WERI-Rb-1 (cell line): ENCODE measurements at regions not wholly inside any gene's neighbourhood (a gene's known extent, or its start where the extent isn't known, plus 50 kb on each side); places are given as distances from the start of the nearest gene placed in this dataset.

ENCODE experiments used
- DNase-seq: peaks from one replicate; pipeline ENCODE4 v3.0.0-alpha.2; 2020
- H3K27ac ChIP-seq: fragments of 250-450 bp; sonication (Bioruptor Pico); 2 replicates; pipeline ENCODE4 v1.5.1; 2020; ENCODE audit warnings: mild to moderate bottlenecking, moderate library complexity
- H3K27me3 ChIP-seq: fragments of 250-450 bp; sonication (Bioruptor Pico); 2 replicates; pipeline ENCODE4 v1.5.1; 2021; ENCODE audit warnings: mild to moderate bottlenecking, low read depth, moderate library complexity; ENCODE audit not compliant: insufficient read depth, severe bottlenecking
- H3K36me3 ChIP-seq: fragments of 250-450 bp; sonication (Bioruptor Pico); 2 replicates; pipeline ENCODE4 v1.5.1; 2020; ENCODE audit warnings: mild to moderate bottlenecking, moderate library complexity
- H3K4me3 ChIP-seq: 2 replicates; pipeline ENCODE4 v1.5.1; 2011; ENCODE audit warnings: low read depth, mild to moderate bottlenecking, control low read depth, low read length
- H3K9me3 ChIP-seq: fragments of 250-450 bp; sonication (Bioruptor Pico); 2 replicates; pipeline ENCODE4 v1.5.1; 2021; ENCODE audit warnings: mild to moderate bottlenecking, moderate library complexity; ENCODE audit not compliant: severe bottlenecking
- TF ChIP-seq, protein P1 (sequence below): IDR thresholded peaks from 2 replicates; pipeline ENCODE4 v1.5.1; 2011; ENCODE audit warnings: low read depth, mild to moderate bottlenecking, control low read depth, inconsistent platforms, low read length

DNA sequence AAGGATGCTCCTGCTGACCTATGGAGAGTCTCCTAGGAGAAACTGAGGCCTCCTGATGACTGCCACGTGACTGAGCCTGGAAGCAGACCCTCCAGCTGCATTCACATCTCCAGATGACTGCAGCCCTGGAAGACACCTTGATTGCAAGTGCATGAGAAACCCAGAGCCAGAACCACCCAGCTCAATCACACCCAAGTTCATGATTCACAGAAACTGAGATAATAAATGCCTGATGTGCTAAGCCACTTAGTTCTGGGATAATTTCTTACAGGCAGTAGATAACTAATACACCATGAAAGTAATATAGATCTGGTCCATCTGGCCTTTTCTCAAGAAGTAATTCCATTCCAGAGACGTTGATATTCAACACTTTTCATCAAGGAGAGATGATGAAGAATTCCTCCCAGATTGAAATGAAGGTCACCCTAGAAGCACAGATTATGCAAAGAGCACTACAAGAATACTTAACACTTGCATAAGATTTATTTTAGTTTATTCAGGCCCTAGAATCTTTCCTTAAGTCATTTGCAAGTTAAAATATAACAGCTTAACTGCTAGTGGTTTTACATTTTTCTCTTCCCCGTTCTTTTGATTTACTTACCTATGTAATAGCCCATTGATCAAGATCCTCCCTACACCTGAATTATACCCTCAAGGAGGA lies 208.2 kb upstream of the INHBA start:
- TF ChIP-seq, protein P1, sequence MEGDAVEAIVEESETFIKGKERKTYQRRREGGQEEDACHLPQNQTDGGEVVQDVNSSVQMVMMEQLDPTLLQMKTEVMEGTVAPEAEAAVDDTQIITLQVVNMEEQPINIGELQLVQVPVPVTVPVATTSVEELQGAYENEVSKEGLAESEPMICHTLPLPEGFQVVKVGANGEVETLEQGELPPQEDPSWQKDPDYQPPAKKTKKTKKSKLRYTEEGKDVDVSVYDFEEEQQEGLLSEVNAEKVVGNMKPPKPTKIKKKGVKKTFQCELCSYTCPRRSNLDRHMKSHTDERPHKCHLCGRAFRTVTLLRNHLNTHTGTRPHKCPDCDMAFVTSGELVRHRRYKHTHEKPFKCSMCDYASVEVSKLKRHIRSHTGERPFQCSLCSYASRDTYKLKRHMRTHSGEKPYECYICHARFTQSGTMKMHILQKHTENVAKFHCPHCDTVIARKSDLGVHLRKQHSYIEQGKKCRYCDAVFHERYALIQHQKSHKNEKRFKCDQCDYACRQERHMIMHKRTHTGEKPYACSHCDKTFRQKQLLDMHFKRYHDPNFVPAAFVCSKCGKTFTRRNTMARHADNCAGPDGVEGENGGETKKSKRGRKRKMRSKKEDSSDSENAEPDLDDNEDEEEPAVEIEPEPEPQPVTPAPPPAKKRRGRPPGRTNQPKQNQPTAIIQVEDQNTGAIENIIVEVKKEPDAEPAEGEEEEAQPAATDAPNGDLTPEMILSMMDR = no peak
- Histone ChIP-seq H3K9me3 (no peaks in the 10 kb centered on the region), H3K27ac (no peak overlapping the region), H3K27me3 (peaks cover 40% of the 10 kb centered on the region), H3K4me3 (no peak overlapping the region), H3K36me3 (no peaks in the 10 kb centered on the region)
- no peak for DNase-seq

DNA sequence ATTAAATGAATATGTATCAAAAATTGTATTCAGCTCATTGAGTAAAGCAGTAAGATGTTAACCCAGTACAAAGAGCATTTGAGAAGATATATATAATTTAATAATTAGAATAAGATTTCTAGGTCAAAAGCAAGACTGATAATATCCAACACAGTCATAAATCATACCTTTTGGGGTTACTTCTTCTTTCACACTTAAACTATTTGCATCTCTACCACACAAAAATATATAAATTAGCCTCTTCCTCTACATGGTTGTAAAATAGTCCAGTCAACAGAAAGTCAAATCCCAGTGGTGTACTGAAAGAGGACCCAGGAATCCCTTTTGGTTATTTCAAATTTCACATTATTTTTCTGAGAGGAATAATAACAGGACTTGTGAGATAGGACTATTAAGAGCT lies 204.6 kb upstream of the INHBA start:
- TF ChIP-seq, protein P1 = no peak
- no peak for DNase-seq
- no peaks in the 10 kb centered on the region for H3K9me3 ChIP-seq
- no peaks in the 10 kb centered on the region for H3K36me3 ChIP-seq
- no peak overlapping the region for H3K4me3 ChIP-seq
- no peak overlapping the region for H3K27ac ChIP-seq
- H3K27me3 ChIP-seq = peaks cover 36% of the 10 kb centered on the region

DNA sequence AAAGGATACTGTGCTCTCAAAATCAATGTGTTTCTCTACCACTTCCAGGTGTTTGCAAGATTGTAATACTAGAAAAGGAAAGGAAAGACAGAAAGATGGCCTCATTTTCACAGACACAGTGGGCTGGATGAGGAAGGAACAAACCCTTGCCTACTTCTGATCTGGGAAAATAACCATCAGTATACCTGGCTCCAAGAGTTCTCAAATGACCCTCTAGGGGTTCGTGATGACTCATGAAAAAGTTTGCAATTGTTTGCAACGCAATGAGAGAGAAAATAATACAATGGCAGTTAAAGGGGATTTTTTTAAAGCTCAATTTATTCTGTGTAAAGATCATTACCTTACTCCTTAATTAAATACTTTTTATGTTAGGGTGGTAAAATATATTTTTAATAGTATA lies 197.6 kb upstream of the INHBA start:
- no peaks in the 10 kb centered on the region for H3K36me3 ChIP-seq

DNA sequence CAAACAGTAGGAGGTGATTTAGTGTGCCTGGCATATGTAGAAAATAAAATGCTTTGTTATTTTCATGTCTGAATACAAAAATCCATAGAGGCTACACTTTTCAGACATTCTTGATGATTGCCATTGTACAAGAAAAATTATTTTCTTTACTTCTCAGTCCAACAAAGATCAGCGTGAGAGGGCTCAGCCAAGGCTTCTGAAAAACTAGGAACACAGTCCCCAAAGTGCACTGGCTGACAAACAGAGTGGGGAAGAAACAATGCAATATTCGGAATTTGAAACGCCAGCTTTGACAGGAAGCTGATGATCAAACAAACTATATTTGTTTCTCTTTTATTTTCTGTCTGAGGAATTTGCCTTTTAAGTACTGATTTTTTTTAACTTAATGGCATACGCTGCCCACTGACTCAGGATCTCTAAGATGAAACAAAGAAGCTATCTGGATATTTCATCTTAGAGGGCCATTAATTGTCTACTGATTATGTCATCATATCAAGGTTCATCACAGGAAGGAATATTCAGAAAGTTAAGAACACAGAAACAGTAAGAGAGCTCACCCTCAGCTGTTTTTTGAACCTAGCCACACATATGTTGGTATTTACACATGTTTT lies 197.0 kb upstream of the INHBA start:
- Histone ChIP-seq H3K27ac (no peak overlapping the region), H3K9me3 (no peaks in the 10 kb centered on the region), H3K27me3 (peaks cover 25% of the 10 kb centered on the region), H3K4me3 (no peak overlapping the region), H3K36me3 (no peaks in the 10 kb centered on the region)
- DNase-seq = no peak
- TF ChIP-seq, protein P1 = no peak

More for the DNA sequence above, 197.6 kb upstream of the INHBA start:
- DNase-seq = no peak
- Histone ChIP-seq H3K4me3 (no peak overlapping the region), H3K27me3 (peaks cover 25% of the 10 kb centered on the region), H3K9me3 (no peaks in the 10 kb centered on the region), H3K27ac (no peak overlapping the region)
- TF ChIP-seq, protein P1 = no peak

DNA sequence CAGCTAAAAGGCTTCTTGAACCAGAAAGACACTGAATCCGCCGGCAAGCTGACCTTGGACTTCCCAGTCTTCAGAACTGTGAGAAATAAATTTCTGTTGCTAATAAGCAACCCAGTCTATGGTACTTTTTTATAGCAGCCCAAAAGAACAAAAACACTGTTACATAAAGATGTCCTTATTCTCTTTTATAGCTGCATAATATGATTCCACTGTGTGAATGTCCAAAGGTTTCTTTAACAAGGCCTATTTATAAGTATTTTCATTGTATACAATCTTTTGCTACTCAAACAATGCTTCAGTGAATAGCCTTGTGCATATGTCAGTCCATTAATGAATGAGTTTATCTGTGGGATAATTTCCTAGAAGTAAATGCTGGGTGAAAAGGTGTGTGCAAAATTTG lies 190.8 kb upstream of the INHBA start:
- Histone ChIP-seq H3K36me3 (no peaks in the 10 kb centered on the region), H3K27ac (no peak overlapping the region), H3K4me3 (no peak overlapping the region), H3K9me3 (no peaks in the 10 kb centered on the region), H3K27me3 (peaks cover 60% of the 10 kb centered on the region)
- TF ChIP-seq, protein P1 = no peak
- no peak for DNase-seq
